AG20443 (cell line): ENCODE measurements at regions not wholly inside any gene's neighbourhood (a gene's known extent, or its start where the extent isn't known, plus 50 kb on each side); places are given as distances from the start of the nearest gene placed in this dataset.
"Not testable (repeated sequence)": the region's sequence is repeated elsewhere in the genome, so short reads cannot be mapped to it uniquely, and the experiment has no call there.

Experiments used
- DNase-seq: peaks from one replicate; pipeline ENCODE4 v3.0.0; 2012; ENCODE audit warnings: low spot score, mixed read lengths

- no peak for DNase-seq
These were observed 93.5 kb downstream of the NAB1 start for GRCh38 chr2:190742431-190742830.

GRCh38 chr2:190744041-190744440 lies 95.2 kb downstream of the NAB1 start:
- no peak for DNase-seq

- peak; percentile 67 for DNase-seq
These were observed 98.3 kb downstream of the NAB1 start for GRCh38 chr2:190746971-190747761.

GRCh38 chr2:190748966-190749365 lies 100.1 kb downstream of the NAB1 start:
- DNase-seq: no peak

DNA sequence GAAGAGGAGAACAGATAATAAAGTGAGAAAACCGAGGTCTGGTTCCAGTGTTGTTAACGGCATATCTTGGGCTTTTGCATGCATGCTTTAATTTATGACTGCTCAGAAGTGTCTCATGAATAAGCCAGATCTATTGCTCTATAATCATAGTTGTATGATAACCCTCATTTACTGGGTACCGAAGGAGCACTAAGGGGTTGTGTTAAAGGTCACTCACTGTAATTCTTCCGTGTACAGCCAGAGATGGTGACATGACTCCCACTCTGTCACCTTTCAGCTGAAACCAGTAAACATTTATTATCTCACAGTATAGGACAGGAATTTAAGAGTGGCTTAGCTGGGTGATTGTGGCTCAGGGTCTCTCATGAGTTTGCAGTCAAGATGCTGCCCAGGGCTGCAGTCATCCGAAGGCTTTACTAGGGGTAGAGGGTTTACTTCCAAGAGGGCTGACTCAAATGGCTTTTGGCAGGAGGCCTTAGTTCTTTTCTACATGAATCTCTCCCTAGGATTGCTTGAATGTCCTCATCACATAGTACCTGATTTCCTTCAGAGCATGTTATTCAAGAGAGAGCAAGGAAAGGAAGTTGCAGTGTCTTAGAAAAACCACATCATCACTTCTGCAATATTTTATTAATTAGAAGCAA lies 107.0 kb downstream of the NAB1 start:
- no peak for DNase-seq

GRCh38 chr2:190759749-190760213 lies 110.9 kb downstream of the NAB1 start:
- DNase-seq: peak; percentile 76

- not testable (repeated sequence) for DNase-seq
These were observed 111.7 kb downstream of the NAB1 start for GRCh38 chr2:190760353-190761150.

DNA sequence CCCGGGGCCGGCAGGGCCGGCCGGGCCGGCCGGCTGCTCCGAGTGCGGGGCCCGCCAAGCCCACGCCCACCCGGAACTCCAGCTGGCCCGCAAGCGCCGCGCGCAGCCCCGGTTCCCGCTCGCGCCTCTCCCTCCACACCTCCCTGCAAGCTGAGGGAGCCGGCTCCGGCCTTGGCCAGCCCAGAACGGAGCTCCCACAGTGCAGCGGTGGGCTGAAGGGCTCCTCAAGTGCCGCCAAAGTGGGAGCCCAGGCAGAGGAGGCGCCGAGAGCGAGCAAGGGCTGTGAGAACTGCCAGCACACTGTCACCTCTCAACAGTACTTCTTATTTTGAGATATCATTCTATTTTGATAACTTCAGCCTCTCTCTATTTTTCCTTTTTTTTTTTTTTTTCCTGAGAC lies 112.3 kb downstream of the NAB1 start:
- not testable (repeated sequence) for DNase-seq

DNA sequence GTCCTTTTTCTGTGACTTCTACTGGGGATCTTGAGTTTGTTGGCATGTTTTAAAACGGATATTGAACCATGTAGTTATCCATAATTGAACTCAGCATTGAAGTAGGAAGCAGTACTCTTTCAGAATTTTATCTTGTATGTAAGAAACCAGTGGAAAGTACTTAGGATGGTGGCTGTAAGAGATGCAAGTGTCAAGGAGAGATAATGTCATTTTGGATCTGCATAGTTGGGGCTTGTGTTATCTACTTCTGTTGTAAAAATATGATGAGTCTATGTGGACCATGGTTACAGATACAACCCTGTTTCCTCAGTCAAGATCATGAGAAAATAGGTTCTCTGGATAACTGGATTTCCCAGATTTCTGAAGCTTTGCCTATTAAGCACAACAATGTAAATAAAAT lies 113.7 kb downstream of the NAB1 start:
- DNase-seq: no peak

DNA sequence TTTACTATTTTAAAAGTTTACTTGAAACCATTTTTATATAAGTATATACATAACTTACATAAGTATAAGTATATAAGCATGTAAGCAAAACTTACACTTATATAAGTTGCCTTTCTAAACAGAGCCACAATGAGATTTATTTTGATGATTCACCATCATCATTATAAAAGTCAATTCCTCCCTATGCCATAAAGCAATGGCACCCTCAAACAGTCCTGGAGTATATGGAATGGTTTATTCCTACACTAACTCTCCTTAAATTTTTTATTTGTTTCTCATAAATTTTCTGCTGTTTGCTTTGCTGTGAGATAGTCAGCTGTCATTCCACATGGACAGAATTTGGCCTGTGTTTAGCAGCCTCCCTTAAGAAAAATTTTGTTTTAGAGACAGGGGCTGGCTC lies 114.2 kb downstream of the NAB1 start:
- no peak for DNase-seq

- no peak for DNase-seq
These were observed 115.1 kb downstream of the NAB1 start for GRCh38 chr2:190763901-190764514.

GRCh38 chr2:190765386-190766173 lies 115.0 kb upstream of the GLS start:
- DNase-seq: peak; percentile 60

DNA sequence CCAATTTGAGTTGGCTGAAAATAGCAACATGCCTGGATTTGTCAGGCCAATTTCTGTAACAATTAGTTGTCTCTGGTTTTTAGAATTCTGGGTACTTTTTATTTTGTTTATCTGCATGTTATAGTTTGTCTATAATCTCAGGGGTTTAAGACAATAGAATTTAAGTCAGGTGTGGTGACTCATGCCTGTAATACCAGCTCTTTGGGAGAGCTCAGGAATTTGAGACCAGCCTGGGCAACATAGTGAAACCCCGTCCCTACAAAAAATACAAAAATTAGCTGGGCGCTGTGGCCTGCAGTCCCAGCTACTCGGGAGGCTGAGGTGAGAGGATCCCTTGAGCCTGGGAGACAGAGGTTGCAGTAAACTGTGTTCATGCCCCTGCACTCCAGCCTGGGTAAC lies 114.4 kb upstream of the GLS start:
- no peak for DNase-seq

DNA sequence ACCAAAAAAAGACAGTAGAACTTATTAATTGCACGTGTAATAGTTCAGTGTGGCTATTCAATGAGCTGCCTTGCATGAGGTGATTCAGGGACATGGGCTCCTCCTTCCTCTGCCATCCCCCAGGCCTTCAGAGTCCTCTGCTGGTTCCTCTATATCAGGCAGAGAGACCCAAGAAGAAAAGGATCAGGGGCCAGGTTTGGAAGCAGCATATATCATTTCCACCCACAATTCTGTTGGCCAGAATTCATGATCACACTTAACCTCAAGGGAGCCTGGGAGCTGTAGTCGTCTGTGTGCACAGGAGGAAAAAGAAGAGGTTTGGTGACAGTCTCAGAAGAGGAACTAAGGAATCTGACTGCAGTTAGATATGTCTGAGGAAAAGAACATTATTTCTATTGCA lies 114.0 kb upstream of the GLS start:
- DNase-seq: no peak

GRCh38 chr2:190767821-190768220 lies 112.8 kb upstream of the GLS start:
- DNase-seq: no peak

GRCh38 chr2:190769258-190769657 lies 111.4 kb upstream of the GLS start:
- no peak for DNase-seq

- no peak for DNase-seq
These were observed 108.9 kb upstream of the GLS start for GRCh38 chr2:190771726-190772125.

DNA sequence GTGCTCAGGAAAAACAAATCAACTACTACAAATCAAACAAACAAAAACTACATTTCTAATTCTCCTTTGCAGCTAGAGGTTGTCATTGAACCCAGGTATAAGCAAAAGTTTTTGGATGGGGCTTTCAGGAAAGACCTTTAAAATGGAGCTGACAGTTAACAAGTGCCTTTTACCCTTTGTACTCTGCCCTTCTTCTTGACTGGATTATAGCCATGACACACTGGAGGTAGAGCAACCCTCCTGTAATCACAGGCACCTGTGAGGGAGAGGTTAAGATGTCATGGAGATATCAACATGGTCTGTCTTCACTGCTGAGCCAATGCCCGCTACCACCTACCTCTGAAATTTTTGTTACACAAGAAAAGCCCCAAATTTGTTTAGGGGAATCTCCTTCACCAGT lies 100.0 kb upstream of the GLS start:
- DNase-seq: no peak

DNA sequence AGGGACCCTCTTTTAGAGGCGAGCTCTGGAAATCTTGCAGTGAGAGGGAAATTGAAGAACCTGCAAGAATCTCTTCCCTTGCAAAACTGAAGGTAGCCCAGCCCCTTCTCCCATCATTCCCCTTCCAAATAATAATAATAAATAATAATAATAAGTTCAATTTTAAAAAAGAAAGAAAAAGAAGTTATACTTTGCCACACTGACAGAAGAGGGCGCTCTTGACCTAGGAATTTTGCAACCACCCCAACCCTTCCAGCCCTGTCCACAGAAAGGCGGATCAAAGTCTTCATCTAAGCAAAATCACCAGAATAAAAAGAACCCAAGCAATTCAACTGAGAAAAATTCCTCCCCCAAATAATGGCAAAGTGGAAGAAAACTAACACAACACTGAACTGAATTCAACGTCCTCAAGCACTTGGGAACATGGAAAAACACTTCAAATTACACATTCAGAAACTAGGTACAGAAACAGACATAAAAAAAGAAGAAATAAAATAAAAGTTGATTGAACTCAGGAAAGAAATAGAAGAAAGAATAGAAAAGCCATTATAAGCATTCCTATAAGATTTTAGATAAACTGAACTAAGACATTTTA lies 98.9 kb upstream of the GLS start:
- peak; percentile 82 for DNase-seq

DNA sequence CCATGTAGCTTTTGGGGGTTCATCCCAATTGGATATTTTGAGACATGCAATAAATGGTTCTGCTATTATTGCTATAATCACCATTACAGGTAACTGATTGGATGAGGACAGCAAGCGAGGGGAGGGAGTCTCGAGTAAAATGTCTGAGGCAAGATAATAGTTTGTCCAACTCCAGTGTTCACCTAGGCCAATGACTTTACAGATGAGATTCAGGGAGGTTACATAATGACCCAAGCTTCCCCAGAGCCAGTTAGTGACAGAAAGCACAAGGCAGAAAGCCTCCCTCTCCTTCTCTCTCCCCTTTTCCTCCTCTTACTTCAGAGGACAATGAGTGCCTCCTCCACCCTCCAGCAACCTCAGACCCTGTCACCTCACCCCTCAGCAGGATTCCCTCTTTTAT lies 98.4 kb upstream of the GLS start:
- DNase-seq: no peak
